BJ (cell line): ENCODE measurements at regions not wholly inside any gene's neighbourhood (a gene's known extent, or its start where the extent isn't known, plus 50 kb on each side); places are given as distances from the start of the nearest gene placed in this dataset.

Source experiments
- CTCF ChIA-PET: fragments of 350-600 bp; formaldehyde crosslinking; extraction: SDS; loops from one replicate; lab custom pipeline; 2021; ENCODE audit warnings: antibody characterized with exemption, inconsistent platforms; lab: Yijun Ruan, JAX
- POLR2A ChIA-PET: fragments of 300-600 bp; sonication (Branson Sonifier 250); formaldehyde crosslinking; extraction: SDS; loops from one replicate; lab custom pipeline; 2021; ENCODE audit warnings: antibody characterized with exemption; lab: Charles Lee
- DNase-seq: peaks from one replicate; pipeline ENCODE4 v3.0.0-alpha.2; 2011; ENCODE audit warnings: low read depth
- H3K27me3 ChIP-seq: 2 replicates; pipeline ENCODE4 v1.6.0; 2011; ENCODE audit warnings: low read length; ENCODE audit not compliant: control insufficient read depth, insufficient read depth
- H3K36me3 ChIP-seq: 2 replicates; pipeline ENCODE4 v1.5.1; 2011; ENCODE audit warnings: low read length; ENCODE audit not compliant: control insufficient read depth, insufficient read depth
- H3K4me3 ChIP-seq: 2 replicates; pipeline ENCODE4 v1.5.1; 2011; ENCODE audit warnings: low read depth, mild to moderate bottlenecking, control low read depth, low read length
- CTCF ChIP-seq: IDR thresholded peaks from 2 replicates; pipeline ENCODE4 v1.5.1; 2011; ENCODE audit warnings: low read depth, mild to moderate bottlenecking, control low read depth, inconsistent platforms, low read length, moderate library complexity; ENCODE audit not compliant: insufficient read depth

- CTCF ChIA-PET = no interaction called here
- no peak for TF ChIP-seq CTCF
- Histone ChIP-seq H3K4me3 (no peak overlapping the region), H3K36me3 (no peaks in the 10 kb centered on the region), H3K27me3 (no peaks in the 10 kb centered on the region)
- POLR2A ChIA-PET = no interaction called here
- no peak for DNase-seq
Observed at GRCh38 chr2:104358122-104358521, 495.8 kb upstream of the POU3F3 start.

- H3K4me3 ChIP-seq = no peak overlapping the region
- no peaks in the 10 kb centered on the region for H3K27me3 ChIP-seq
- no peak for TF ChIP-seq CTCF
- no peak for DNase-seq
- no peaks in the 10 kb centered on the region for H3K36me3 ChIP-seq
- ChIA-PET POLR2A (no interaction called here), CTCF (no interaction called here)
Observed at GRCh38 chr2:104361414-104361813, 492.5 kb upstream of the POU3F3 start.

GRCh38 chr2:104368089-104368488 is 485.8 kb upstream of the POU3F3 start:
- ChIA-PET CTCF (no interaction called here), POLR2A (no interaction called here)
- no peaks in the 10 kb centered on the region for H3K36me3 ChIP-seq
- H3K4me3 ChIP-seq = no peak overlapping the region
- H3K27me3 ChIP-seq = no peaks in the 10 kb centered on the region
- no peak for DNase-seq
- TF ChIP-seq CTCF = no peak

- ChIA-PET POLR2A (no interaction called here), CTCF (no interaction called here)
- TF ChIP-seq CTCF = no peak
- no peak for DNase-seq
- H3K27me3 ChIP-seq = no peaks in the 10 kb centered on the region
- no peak overlapping the region for H3K4me3 ChIP-seq
- no peaks in the 10 kb centered on the region for H3K36me3 ChIP-seq
Observed at GRCh38 chr2:104371087-104371781, 482.7 kb upstream of the POU3F3 start.

- TF ChIP-seq CTCF = no peak
- no peak overlapping the region for H3K4me3 ChIP-seq
- no peaks in the 10 kb centered on the region for H3K36me3 ChIP-seq
- DNase-seq = no peak
- H3K27me3 ChIP-seq = no peaks in the 10 kb centered on the region
- ChIA-PET POLR2A (no interaction called here), CTCF (no interaction called here)
Observed at GRCh38 chr2:104375206-104375605, 478.7 kb upstream of the POU3F3 start.
